Activated T-cell treated with anti-CD3 and anti-CD28 coated beads for 48 hours (primary cell): ENCODE measurements at regions not wholly inside any gene's neighbourhood (a gene's known extent, or its start where the extent isn't known, plus 50 kb on each side); places are given as distances from the start of the nearest gene placed in this dataset.
"Not testable (repeated sequence)": the region's sequence is repeated elsewhere in the genome, so short reads cannot be mapped to it uniquely, and the experiment has no call there.

Experiments used
- DNase-seq: peaks from one replicate; pipeline ENCODE4 v3.0.0-alpha.2; 2020; ENCODE audit warnings: low read depth

DNA sequence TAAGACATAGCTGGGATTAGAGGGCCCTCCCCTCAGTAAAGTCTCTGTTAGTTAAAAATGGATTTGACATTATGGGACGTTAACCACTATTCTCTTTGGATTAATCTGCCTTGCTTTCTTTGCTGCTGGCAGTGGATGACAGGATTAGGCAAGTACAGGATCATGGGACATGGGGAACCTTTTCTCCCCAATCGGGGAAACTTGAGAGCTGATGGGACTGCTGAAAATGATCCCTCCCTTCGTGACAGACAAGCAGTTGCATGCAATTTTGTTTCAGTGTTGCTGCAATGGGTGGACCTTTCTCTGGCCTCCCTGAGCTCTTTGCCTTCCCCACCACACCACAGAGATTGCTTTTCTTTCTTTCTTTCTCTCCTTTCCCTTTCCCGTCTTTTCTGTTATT, 120.2 kb upstream of the BANK1 start:
- DNase-seq, result no peak

DNA sequence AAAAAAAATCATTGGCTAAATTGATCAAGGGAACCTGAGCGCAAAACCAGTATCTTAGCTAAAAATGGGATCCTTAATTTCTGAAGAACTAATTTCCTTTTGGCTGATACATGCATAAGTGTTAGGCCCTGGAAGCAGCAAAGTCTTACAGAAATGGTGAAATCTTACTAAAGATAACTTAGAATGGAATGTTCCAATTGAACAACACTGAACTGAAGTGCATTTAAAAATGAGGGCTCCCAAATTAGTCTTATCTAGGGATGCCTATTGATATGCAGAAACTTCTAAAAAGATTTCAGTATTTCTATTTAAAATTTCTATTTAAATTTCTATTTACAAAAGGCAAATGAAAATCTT, 120.7 kb upstream of the BANK1 start:
- DNase-seq, result no peak

DNA sequence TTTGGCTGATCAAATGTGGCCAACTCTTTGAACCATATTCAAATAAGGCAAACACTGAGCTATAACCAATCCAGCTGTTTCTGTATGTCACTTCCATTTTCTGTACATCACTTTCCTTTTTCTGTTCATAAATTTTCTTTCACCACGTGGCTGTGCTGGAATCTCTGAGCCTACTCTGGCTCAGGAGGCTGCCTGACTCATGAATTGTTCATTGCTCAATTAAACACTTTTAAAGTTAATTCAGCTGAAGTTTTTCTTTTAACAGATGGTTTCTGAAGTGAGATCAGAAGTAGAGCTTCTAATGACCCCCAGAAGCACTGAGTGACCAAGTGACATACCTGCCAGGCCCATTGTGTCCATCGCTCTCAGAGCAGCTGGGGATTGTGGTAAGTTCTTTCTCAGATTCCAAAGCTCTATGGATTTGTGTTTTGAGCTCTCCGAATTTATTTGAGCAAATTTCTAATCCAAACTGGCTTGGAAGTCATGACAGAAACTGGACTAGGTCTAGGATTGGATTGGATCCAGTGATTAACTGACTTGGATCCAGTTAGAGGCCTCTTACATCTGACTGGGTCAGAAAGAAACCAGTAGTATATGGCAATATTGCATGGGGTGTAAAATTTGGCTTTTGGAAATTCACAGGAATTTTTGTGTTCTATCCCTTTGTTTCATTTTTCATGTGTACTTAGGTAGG, 121.2 kb upstream of the BANK1 start:
- no peak for DNase-seq

DNA sequence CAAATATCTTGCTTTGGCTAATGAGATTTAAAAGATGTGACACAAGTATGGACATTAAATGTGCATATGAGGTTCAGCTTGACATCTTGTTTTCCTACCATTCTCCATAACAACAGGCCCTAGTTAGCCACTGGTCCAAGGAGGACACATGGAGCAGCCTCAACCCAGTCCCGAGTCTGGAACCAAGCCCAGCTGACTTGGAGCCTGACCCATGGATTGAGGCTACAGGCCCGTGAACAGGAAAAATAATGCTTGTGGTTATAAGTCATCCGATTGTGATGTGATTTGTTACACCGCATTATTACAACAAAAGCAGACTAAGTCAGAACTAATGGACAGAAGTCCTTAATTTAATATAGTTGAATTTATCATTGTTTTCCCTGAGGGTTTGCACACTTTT, 123.2 kb upstream of the BANK1 start:
- no peak for DNase-seq

DNA sequence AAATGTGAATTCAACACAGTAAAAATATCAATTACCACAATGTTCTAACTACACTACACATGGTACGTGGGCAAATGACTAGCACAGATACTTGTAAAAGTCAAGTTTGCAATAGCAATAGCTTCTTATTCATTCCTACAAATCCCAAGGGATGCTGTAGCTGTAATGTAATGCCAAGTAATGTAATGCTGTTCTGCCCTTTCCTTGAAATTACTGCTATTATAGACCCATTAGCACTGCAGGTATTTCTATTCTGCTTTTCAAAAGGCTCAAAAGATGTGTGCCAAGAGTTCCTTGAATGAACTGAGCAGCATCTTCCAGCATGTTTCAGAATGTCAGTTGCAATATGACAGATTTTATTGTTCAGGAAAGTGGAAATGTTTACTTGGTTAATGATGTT, 129.9 kb upstream of the BANK1 start:
- no peak for DNase-seq

DNA sequence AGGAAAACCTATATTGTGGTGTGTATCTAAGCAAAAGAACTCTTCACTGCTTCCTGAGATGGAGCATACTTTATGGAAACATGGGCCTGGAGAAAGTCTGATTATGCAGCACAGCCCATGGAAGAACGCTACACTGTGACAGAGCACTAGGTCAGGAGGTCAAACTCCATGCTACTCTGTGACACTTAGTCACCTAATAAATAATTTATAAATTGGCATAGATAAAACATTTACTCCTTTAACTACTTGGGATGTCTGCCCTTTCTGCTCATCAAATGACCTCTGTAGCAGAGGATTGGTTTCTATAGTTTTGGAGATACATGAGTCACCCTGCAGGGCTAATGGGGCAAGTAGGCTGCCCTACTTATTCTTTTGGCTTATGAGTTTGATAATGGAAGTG, 134.7 kb upstream of the BANK1 start:
- no peak for DNase-seq

DNA sequence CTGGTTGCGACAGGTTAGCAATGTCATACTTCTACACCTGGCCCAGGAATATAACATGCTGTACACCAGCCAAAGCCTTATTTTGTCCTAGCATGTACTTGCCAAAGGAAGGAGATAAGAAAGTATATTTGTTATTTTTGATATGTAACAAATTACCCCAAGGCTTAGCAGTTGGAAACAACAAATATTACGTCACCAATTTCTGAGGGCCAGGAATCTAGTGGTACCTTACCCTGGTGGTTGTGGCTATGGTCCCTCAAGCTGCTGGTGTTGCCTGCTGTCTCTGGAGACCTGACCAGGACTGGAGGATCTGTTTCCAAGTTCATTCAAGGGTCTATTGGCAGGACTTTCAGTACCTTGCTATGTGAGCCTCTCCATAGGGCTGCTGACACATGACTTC, 135.5 kb upstream of the BANK1 start:
- DNase-seq, result no peak

DNA sequence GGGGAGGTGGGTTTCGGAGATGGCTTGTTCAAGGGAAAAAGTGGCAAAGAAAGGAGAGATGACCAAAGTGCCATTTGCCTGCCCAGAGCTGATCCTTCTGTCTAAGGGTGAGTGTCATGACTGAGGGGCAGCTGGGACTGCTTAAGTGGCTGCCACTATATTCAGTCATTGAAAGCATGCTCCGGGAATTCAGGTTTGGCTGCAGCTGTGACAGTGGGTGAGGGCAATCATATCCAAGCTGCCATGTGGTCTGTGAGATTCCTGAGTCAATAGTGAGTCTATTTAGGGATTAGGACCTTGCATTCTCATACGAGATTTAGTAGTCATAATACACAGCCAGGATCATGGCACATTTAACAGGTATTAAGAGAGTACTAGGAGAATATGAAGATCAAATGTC, 138.8 kb upstream of the BANK1 start:
- no peak for DNase-seq

DNA sequence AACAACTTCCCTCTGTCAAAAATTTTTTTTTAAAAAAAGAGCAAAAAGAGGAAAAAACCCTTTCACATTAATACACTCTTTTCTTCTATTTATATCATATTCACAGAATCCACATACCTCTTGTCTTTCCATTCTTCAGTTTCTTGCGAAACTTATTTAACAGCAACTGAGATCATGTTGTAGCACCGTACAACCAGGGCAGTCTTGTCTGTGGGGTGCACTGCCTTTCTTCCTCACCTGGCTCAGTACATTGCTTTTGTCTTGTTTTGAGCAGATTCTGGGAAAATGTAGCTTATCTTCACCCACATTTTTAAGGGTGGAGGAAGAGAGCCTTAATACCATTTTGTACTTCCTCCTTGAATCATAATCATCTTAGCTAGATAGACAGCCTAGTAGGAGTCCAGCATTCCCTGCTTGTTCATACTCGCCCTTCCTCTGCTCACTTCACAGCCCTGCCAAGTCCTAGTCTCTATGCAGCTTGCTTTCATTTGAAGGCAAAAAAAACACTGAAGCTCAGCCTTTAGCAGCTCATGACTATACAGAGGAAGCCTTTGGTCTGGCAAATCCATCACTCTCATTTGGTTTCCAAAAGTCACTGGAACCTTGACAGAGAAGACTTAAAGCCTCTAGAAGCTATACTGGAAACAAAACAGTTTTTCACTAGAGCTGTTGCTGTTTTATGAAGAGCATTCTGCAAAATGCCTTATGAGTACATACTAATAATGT, 140.6 kb upstream of the BANK1 start:
- DNase-seq, result no peak

DNA sequence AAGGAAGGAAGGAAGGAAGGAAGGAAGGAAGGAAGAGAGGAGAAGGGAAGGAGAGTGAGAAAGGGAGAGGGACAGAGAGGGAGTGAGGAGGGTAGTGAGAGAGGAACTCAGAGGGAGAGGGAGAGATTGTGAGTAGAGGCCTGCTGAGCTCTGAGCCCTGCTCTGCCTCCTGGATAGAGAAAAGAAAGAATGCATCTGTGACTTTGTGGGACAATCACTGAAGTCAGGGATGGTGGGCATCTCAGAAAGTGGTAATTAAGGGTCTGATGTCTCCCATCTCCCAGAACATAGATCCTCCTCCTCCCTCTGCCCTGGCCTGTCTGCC, 142.9 kb upstream of the BANK1 start:
- DNase-seq, result no peak

DNA sequence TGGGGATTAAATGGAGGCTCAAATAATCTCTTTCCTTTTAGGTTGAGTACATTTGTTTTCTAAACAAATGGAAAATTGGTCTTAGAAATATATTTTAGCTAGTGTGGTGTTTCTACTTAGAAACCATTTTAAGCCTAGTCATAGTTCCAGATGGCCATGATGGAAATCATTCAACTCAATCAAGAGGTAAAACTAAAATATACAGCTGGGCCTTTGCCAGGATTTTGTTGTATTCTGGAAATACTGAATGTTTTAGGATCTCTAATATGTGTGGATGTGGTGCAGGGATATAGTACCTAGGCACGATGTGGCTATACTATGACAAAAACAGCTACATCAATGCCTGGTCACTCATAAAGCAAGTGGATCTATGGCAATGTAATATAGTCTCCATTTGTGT, 146.0 kb upstream of the BANK1 start:
- no peak for DNase-seq

DNA sequence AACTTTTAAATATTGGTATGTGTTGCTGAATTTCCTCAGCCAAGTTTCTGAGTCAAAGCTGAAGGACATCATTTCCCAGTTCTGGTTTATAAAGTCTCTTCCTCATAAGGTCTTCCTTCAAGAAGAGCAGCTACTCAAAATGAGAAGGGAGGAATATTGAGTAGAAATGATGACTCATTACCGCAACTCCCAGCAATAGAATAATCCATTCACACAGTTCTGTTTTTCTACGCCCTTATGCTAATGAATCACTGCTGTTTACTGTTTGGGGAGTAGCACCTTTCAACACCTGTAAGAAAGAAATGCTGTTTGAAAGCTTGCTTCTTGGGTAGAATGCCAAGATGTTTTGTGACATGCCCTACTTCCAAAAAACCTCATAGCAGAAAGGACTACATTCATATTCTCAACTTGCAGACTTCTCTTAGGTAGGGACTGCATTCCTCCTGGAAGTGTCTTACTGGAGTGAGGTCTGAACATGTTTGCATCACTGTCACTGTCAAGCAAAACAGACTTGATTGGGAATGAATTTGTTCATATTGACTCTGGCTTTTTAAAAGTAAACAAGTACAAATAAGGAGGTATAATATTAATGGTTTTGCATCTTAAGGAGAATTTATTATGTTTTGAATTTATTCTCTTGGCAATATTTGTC, 147.2 kb upstream of the BANK1 start:
- DNase-seq, result no peak

DNA sequence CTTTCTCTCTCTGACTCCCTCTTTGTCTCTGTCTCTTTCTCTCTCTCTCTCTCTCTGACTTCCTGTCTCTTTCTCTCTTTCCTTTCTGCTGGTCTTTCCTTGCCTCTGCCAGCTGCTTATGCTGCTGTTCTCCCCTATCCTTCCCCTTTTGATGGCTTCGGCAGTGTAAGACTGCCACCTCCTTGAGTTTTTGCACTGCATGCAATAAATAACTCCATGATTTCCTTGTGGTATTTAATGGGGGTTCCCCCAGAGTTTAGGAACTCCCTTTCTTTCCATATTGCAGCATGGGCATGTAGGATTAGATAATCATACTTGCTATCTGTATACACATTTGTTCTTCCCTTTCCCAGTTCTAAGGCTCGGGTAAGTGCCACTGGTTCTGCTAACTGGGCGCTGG, 157.8 kb upstream of the BANK1 start:
- DNase-seq, result not testable (repeated sequence)

DNA sequence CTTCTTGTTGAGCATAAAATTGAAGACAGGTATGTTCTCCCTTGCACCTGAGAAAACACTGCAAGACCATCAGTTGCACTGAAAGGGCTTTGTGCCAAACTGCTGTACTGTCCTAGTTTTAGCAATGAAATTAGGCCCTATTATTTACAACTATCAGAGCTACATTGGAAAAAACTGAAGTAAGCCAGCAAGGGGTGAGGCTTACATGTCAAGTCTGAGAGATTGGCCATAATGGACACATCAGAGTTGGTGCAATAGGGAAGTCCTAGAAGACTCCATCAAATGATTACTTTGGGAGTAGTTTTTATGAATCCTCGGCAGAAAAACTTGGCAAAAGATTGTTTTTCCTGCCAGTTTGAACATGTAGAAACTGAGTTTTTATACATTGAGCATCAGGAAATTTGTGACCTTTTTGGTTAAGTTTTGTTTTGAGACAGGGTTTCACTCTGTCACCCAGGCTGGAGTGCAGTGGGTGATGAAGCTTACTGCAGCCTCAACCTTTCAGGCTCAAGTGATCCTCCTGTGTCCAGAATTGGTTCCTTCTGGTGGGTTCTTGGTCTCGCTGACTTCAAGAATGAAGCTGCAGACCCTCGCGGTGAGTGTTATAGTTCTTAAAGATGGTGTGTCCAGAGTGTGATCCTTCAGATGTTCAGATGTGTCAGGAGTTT, 160.1 kb upstream of the BANK1 start:
- DNase-seq, result no peak

DNA sequence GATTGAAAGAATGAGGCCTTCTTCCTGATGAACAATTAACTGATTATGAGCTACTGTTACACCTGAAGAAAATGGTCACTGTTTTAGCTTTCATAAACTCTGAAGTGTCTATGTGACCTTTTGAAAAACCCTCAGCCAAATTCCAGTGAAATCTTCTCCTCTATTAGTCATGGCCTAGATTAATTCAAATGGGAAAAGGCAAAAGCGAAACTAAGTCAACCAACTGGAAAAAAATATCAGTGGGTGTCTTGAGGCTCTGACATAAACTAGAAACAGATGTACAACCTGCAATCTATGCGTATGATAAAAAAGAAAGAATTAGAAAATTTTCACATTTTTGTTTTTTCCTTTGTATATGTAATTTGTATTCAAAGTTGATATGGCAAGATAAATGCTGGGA, 169.4 kb upstream of the BANK1 start:
- DNase-seq, result no peak

DNA sequence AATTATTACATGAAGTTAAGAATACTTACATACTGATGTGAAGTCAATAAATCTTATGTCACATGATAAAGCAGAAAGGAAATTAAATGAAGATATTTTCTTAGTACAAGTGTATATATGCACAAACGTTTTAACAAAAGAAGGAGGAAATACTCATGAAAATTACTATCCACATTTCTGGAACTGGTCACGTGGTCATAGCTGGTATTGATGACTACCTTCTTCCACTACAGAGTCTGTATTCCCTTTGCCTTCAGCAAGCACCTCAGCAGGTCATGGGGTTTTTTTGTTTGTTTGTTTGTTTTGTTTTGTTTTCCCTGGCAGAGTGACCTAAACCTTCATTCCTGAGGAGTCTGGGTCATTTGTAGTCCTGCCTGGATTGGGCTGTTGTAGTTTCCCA, 174.9 kb upstream of the BANK1 start:
- DNase-seq, result no peak

DNA sequence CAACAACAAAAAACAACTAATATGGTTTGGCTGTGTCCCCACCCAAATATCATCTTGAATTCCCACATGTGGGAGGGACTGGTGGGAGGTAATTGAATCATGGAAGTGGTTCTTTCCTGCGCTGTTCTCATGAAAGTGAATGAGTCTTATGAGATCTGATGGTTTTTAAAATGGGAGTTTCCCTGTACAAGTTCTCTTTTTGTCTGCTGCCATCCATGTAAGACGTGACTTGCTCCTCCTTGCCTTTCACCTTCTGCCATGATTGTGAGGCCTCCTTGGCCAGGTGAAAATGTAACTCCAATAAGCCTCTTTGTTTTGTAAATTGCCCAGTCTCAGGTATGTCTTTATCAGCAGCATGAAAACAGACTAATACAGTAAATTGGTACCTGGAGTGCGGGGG, 183.5 kb upstream of the BANK1 start:
- not testable (repeated sequence) for DNase-seq

DNA sequence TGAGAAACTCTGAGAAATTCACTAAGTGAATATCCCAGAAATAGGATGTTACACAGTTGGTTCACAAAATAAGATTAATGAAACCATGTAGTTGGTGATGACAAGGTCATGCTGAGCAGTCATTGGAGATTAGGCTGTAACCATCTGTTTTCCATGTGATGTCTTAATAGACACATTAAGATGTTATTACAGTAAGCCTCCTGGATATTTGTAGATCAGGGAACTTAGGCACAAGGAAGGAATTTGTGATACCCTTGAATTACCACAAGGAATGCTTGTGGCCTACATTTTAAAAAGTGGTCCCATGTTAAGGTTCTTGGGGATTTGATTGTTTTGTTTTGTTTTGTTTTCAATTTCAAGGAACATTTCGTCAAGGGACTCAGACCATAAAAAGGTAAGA, 185.6 kb upstream of the BANK1 start:
- DNase-seq, result no peak

DNA sequence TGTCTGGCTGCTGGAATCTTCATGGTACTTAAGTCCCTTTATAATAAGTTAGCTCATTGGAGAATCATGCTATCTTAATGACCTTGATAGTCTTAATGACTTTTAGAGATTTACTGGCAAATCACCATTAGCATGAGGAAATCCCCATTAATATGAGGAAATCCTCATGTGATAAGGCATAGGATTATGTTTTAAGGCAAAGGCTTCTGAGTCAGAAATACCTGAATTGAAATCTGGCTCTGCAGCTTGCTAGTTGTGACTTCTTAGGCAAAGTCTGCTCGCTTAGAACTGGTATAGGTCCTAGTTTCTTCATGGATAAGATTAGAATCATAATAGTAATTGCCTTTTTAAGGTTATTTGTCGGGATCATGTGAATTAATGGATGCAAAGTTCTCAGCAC, 190.2 kb upstream of the BANK1 start:
- DNase-seq, result no peak

DNA sequence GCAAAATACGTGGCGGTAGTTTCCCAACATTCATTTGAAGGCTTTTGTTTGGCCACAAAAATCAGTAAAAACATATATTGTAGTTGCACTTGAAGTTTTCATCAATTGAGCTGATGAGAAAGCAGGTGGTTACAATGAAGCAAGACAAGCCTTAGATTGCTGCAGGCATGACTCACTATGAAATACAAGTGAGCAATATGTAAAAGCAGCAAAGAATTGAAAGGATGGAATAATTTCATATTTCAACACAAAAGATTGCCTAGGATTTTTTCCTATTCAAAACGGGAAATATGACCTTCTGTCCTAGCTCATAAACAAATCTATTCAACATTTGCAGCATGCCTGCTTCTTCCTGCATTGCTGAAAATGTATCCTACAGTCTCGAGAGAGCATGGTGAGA, 190.9 kb upstream of the BANK1 start:
- DNase-seq, result no peak

DNA sequence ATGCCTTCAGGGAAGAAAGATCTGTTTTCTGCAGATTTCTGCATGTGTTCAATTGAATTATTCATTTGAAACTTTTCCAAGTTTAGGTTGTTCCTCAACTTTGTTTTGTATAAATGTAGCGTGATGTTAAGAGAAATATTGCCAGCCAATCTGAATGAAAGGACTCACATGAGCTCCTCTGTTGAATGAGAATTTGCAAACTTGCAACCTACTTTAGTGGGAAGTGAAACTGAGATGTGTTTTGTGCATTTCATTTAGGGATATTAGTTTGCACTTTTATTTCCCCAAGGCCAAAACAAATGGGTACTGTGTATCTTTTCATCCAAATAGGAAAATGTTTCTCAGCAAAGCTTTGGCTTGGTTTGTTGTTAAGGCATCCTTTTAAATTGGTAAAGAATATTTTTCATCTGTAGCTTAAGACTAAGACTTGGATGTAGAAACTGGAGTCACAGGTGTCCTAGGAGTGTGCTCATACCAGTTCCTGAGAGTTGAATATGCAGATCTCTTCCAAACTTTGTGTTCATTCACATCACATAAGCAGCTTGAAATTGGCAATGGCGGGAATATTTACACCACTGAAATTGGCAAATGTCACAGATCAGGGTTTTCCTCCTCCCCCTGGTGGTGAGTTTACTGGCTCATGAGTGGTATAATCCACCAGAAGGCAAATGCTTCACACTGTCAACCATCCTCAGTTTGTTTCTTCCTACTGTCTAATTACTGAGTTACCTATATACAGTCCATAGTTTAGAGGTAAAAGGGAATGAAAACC, 193.6 kb upstream of the BANK1 start:
- no peak for DNase-seq

DNA sequence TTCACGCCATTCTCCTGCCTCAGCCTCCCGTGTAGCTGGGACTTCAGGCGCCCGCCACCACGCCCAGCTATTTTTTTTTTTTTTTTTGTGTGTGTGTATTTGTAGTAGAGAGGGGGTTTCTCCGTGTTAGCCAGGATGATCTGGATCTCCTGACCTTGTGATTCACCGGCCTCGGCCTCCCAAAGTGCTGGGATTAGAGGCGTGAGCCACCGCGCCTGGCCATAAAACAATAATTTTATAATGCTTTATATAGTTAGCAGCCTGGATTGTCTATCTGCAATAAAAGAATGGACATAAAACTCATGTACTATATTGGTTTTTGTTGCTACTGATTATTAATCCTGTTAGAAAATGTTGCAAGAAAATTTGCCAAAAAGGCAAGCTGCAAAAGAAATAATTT, 195.9 kb upstream of the BANK1 start:
- no peak for DNase-seq

DNA sequence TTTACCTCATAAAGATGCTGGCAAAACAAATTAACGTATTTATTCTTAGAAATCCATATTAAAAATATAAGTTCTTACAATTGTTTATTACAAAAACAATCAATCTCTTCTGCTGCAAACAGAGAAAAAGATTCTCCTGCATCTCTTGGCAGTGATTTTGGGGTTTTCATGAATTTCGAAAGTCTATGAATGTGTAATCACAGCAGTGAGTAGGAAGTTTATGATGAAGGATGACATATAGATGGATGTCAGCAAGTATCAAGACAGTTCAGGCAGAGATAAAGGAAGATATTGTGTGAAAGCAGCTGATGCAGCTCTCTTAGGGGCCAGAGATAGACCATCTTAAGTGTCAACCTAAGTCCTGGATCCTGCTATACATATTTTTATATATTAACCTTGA, 196.9 kb upstream of the BANK1 start:
- no peak for DNase-seq
